ENCODE measurements at regions not wholly inside any gene's neighbourhood (a gene's known extent, or its start where the extent isn't known, plus 50 kb on each side); places are given as distances from the start of the nearest gene placed in this dataset.

DNA sequence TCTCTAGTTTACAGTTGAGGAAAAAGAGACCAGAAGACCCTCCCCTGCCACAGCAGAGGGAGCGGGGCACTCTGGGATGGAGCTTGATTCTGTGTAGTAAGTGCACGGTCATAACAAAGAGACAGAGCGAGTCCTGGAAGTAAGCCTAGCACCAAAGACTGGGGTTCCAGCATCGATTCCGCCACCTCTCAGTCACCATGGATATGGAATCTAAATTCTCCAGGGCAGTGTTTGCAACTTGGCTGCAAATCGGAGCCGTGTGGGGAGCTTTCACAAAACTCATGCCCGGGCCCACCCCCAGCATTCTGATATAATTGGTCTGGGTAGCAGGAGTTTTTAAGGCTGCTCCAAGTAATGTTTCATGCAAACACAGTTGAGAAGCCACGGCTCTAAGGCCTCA is 129.5 kb upstream of the OPCML start:
- H3K79me2 ChIP-seq (ENCODE audit: insufficient read depth, low read length) = no peaks in the 10 kb centered on the region
- no peak for DNase-seq (ENCODE audit: insufficient read length, low spot score, missing footprints)
- no peak overlapping the region for H3K27ac ChIP-seq (ENCODE audit: low read depth, low read length)
- no peak overlapping the region for H2AFZ ChIP-seq (ENCODE audit: low read length)
- H3K36me3 ChIP-seq (ENCODE audit: insufficient read depth, low read length) = no peaks in the 10 kb centered on the region
- peaks cover 4% of the 10 kb centered on the region for H3K9me3 ChIP-seq (ENCODE audit: low read depth, low read length)
- no peaks in the 10 kb centered on the region for H3K4me1 ChIP-seq (ENCODE audit: insufficient read depth, low read length)
- TF ChIP-seq, protein P1, sequence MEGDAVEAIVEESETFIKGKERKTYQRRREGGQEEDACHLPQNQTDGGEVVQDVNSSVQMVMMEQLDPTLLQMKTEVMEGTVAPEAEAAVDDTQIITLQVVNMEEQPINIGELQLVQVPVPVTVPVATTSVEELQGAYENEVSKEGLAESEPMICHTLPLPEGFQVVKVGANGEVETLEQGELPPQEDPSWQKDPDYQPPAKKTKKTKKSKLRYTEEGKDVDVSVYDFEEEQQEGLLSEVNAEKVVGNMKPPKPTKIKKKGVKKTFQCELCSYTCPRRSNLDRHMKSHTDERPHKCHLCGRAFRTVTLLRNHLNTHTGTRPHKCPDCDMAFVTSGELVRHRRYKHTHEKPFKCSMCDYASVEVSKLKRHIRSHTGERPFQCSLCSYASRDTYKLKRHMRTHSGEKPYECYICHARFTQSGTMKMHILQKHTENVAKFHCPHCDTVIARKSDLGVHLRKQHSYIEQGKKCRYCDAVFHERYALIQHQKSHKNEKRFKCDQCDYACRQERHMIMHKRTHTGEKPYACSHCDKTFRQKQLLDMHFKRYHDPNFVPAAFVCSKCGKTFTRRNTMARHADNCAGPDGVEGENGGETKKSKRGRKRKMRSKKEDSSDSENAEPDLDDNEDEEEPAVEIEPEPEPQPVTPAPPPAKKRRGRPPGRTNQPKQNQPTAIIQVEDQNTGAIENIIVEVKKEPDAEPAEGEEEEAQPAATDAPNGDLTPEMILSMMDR (IDR thresholded peaks at IDR 0.05; ENCODE audit: extremely low read depth, low read depth, low read length) = no peak
- H3K4me3 ChIP-seq (ENCODE audit: insufficient read depth, low read length) = no peak overlapping the region
- no peaks in the 10 kb centered on the region for H3K27me3 ChIP-seq (ENCODE audit: insufficient read depth, low read length)
- no peaks in the 10 kb centered on the region for H4K20me1 ChIP-seq (ENCODE audit: insufficient read depth, low read length)
- no peak overlapping the region for H3K4me2 ChIP-seq (ENCODE audit: insufficient read depth, low read length)

DNA sequence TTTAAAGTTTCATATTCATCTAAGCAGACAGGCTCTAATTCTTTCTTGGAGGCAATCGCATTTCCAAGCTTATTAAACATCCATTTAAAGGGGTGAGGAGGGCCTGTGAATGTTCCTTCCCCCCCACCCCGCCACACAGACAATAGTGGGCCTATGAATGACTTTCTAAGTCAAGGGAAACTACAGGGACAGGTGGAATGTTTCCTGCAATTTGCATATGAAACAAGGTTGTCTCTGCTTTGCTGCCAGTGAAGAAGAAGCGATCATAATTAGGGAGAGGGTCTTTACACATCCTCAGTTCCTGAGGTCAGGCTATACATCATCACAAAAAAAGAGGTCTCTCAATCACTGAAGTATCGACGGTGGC is 127.9 kb upstream of the OPCML start:
- no peaks in the 10 kb centered on the region for H3K4me1 ChIP-seq (ENCODE audit: insufficient read depth, low read length)
- no peak overlapping the region for H3K4me2 ChIP-seq (ENCODE audit: insufficient read depth, low read length)
- H3K4me3 ChIP-seq (ENCODE audit: insufficient read depth, low read length) = no peak overlapping the region
- H3K79me2 ChIP-seq (ENCODE audit: insufficient read depth, low read length) = no peaks in the 10 kb centered on the region
- H3K27ac ChIP-seq (ENCODE audit: low read depth, low read length) = no peak overlapping the region
- peaks cover 4% of the 10 kb centered on the region for H3K9me3 ChIP-seq (ENCODE audit: low read depth, low read length)
- no peaks in the 10 kb centered on the region for H3K27me3 ChIP-seq (ENCODE audit: insufficient read depth, low read length)
- no peaks in the 10 kb centered on the region for H3K36me3 ChIP-seq (ENCODE audit: insufficient read depth, low read length)
- DNase-seq (ENCODE audit: insufficient read length, low spot score, missing footprints) = no peak
- H2AFZ ChIP-seq (ENCODE audit: low read length) = no peak overlapping the region
- H4K20me1 ChIP-seq (ENCODE audit: insufficient read depth, low read length) = no peaks in the 10 kb centered on the region
- TF ChIP-seq, protein P1 (IDR thresholded peaks at IDR 0.05; ENCODE audit: extremely low read depth, low read depth, low read length) = no peak

DNA sequence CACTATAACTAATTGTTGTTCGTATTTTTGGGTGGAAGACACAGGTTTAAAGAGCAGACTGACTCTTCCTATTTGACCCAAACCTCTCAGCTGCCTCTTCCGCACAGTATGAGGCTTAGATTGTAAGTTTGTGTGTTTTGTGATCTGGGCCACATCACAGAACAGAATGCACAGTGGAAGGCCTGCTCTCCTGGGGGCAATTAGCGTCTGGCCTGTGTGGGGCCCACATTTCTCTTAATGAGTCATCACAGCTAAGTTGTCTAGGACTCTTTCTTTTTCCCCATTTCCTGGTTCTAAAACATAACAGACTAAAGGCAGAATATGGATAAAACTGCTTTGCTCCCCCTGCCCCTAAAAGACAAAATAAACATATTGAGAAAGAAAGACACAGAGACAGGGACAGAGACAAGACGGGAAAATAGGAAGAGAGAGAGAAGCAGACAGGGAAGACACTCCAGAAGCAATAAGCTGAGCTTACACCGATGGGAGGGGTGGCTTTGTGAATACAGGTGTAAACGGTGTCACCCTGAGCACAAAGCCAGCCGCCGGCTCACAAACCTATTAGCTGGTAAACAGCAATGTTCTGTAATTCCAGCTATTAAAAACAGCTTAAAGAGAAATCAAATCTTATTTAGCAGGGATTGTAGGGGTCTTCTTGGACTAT is 127.4 kb upstream of the OPCML start:
- TF ChIP-seq, protein P1 (IDR thresholded peaks at IDR 0.05; ENCODE audit: extremely low read depth, low read depth, low read length) = no peak
- Histone ChIP-seq H3K27ac (ENCODE audit: low read depth, low read length) (no peak overlapping the region), H3K79me2 (ENCODE audit: insufficient read depth, low read length) (no peaks in the 10 kb centered on the region), H3K36me3 (ENCODE audit: insufficient read depth, low read length) (no peaks in the 10 kb centered on the region), H4K20me1 (ENCODE audit: insufficient read depth, low read length) (no peaks in the 10 kb centered on the region), H3K9me3 (ENCODE audit: low read depth, low read length) (peaks cover 4% of the 10 kb centered on the region), H3K4me1 (ENCODE audit: insufficient read depth, low read length) (no peaks in the 10 kb centered on the region), H2AFZ (ENCODE audit: low read length) (no peak overlapping the region), H3K4me3 (ENCODE audit: insufficient read depth, low read length) (no peak overlapping the region), H3K4me2 (ENCODE audit: insufficient read depth, low read length) (no peak overlapping the region), H3K27me3 (ENCODE audit: insufficient read depth, low read length) (no peaks in the 10 kb centered on the region)
- no peak for DNase-seq (ENCODE audit: insufficient read length, low spot score, missing footprints)

DNA sequence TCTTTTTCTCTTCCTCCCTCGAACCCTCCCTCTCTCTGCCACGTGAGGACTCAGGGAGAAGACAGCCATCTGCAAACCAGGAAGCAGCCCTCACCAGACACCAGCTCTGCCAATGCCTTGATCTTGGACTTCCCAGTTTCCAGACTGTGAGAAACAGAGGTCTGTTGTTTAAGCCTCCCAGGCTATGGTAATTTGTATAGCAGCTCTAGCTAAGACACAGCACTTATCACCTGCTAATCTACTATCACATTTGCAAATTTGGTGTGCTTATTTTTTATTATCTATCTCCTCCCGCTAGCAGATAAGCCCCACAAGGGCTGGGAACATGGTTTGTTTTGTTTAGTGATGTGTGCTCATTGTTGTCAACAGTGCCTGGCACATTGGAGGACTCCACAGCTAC is 124.8 kb upstream of the OPCML start:
- no peaks in the 10 kb centered on the region for H3K4me1 ChIP-seq (ENCODE audit: insufficient read depth, low read length)
- H3K27me3 ChIP-seq (ENCODE audit: insufficient read depth, low read length) = no peaks in the 10 kb centered on the region
- H3K4me2 ChIP-seq (ENCODE audit: insufficient read depth, low read length) = no peak overlapping the region
- H3K9me3 ChIP-seq (ENCODE audit: low read depth, low read length) = peaks cover 2% of the 10 kb centered on the region
- H3K36me3 ChIP-seq (ENCODE audit: insufficient read depth, low read length) = no peaks in the 10 kb centered on the region
- no peaks in the 10 kb centered on the region for H3K79me2 ChIP-seq (ENCODE audit: insufficient read depth, low read length)
- H3K27ac ChIP-seq (ENCODE audit: low read depth, low read length) = no peak overlapping the region
- no peak for DNase-seq (ENCODE audit: insufficient read length, low spot score, missing footprints)
- H4K20me1 ChIP-seq (ENCODE audit: insufficient read depth, low read length) = no peaks in the 10 kb centered on the region
- H3K4me3 ChIP-seq (ENCODE audit: insufficient read depth, low read length) = no peak overlapping the region
- H2AFZ ChIP-seq (ENCODE audit: low read length) = no peak overlapping the region
- TF ChIP-seq, protein P1 (IDR thresholded peaks at IDR 0.05; ENCODE audit: extremely low read depth, low read depth, low read length) = no peak
